ENCODE measurements at regions not wholly inside any gene's neighbourhood (a gene's known extent, or its start where the extent isn't known, plus 50 kb on each side); places are given as distances from the start of the nearest gene placed in this dataset.

GRCh38 chr10:26640391-26640790 lies 57.1 kb upstream of the PDSS1 start:
- Mint-ChIP-seq H3K9me3 (ENCODE audit: unreplicated experiment) (no peaks in the 10 kb centered on the region), H3K4me1 (ENCODE audit: low read depth, unreplicated experiment) (no peaks in the 10 kb centered on the region)
- CTCF ChIA-PET = no interaction called here

DNA sequence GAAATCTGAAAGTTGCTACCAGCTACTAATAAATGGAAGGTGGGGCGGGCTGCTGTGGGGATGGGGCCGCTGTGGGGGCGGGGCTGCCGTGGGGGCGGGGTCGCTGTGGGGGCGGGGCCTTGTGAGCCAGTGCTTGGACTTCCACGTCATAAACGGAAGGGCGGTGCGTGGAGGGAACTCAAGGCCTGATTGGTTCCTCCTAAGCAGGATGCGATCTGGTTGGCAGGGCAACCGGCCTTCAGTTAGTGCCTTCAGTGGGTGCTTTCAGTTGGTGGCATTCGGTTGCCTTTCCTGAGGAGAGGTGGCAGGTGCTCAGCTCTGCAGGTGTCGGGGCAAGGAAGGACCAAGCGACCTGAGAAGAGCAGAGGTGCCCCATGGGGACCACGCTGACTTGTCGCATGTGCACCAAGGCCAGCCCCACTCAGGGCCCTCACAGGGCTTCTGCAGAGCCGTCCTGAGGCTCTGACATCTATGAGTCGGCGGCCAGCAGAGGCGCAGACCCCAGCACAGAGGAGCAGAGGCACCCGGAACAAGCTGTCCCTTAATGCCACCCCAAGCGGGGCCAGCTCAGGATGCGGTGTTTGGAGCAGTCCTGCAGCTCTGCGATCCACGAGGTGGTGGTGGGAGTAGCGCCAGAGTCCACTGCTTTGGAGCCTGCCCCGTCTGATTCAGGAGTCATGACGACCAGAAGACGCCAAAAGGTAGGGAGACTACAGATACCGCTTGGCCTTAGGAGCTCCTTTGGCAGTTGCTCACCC lies 54.4 kb upstream of the PDSS1 start:
- no peaks in the 10 kb centered on the region for H3K4me1 Mint-ChIP-seq (ENCODE audit: low read depth, unreplicated experiment)
- no peaks in the 10 kb centered on the region for H3K36me3 Mint-ChIP-seq (ENCODE audit: insufficient read depth, unreplicated experiment)
- H3K27ac Mint-ChIP-seq (ENCODE audit: unreplicated experiment) = no peak overlapping the region
- no peaks in the 10 kb centered on the region for H3K9me3 Mint-ChIP-seq (ENCODE audit: unreplicated experiment)
- CTCF ChIA-PET = interaction anchor here (0.6 kb wide), 1 partner anchor 556 kb away, joined by 3 read pairs; no protein-coding TSS in a partner anchor
- no peak overlapping the region for H3K4me3 ChIP-seq (ENCODE audit: low read depth, low read length)
- no peaks in the 10 kb centered on the region for H3K9me3 ChIP-seq
- no peaks in the 10 kb centered on the region for H3K36me3 ChIP-seq (ENCODE audit: control insufficient read depth, insufficient read depth, low read length)
- DNase-seq = peak in 1 of 2 experiments; percentile 52
- intact Hi-C loops (cut with micrococcal nuclease; ENCODE audit: unreplicated experiment) = no loop called here
- no TSS peak for BruUV-seq (replicated peaks)
- TF ChIP-seq, protein P1, sequence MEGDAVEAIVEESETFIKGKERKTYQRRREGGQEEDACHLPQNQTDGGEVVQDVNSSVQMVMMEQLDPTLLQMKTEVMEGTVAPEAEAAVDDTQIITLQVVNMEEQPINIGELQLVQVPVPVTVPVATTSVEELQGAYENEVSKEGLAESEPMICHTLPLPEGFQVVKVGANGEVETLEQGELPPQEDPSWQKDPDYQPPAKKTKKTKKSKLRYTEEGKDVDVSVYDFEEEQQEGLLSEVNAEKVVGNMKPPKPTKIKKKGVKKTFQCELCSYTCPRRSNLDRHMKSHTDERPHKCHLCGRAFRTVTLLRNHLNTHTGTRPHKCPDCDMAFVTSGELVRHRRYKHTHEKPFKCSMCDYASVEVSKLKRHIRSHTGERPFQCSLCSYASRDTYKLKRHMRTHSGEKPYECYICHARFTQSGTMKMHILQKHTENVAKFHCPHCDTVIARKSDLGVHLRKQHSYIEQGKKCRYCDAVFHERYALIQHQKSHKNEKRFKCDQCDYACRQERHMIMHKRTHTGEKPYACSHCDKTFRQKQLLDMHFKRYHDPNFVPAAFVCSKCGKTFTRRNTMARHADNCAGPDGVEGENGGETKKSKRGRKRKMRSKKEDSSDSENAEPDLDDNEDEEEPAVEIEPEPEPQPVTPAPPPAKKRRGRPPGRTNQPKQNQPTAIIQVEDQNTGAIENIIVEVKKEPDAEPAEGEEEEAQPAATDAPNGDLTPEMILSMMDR (IDR thresholded peaks at IDR 0.05; ENCODE audit: insufficient read depth in 1 of 2, low read depth in 1 of 2, low read length in 1 of 2, severe bottlenecking in 1 of 2, unreplicated experiment in 1 of 2) = no peak
- H3K4me1 ChIP-seq = no peaks in the 10 kb centered on the region
- H3K4me3 Mint-ChIP-seq (ENCODE audit: unreplicated experiment) = no peak overlapping the region
- no peaks in the 10 kb centered on the region; the same call in 1 of the 2 replicates for H3K27me3 ChIP-seq (replicated peaks; ENCODE audit: control insufficient read depth, insufficient read depth, low read length)
- peaks cover 16% of the 10 kb centered on the region for H3K27me3 Mint-ChIP-seq (ENCODE audit: insufficient read depth, unreplicated experiment)
- POLR2A ChIA-PET = no interaction called here

More at GRCh38 chr10:26640391-26640790, 57.1 kb upstream of the PDSS1 start:
- no peaks in the 10 kb centered on the region for H3K36me3 Mint-ChIP-seq (ENCODE audit: insufficient read depth, unreplicated experiment)
- Histone ChIP-seq H3K4me1 (no peaks in the 10 kb centered on the region), H3K36me3 (ENCODE audit: control insufficient read depth, insufficient read depth, low read length) (no peaks in the 10 kb centered on the region), H3K4me3 (ENCODE audit: low read depth, low read length) (no peak overlapping the region), H3K9me3 (no peaks in the 10 kb centered on the region), H3K27me3 (replicated peaks; ENCODE audit: control insufficient read depth, insufficient read depth, low read length) (no peaks in the 10 kb centered on the region)
- no TSS peak for BruUV-seq (replicated peaks)
- TF ChIP-seq, protein P1 (IDR thresholded peaks at IDR 0.05; ENCODE audit: insufficient read depth in 1 of 2, low read depth in 1 of 2, low read length in 1 of 2, severe bottlenecking in 1 of 2, unreplicated experiment in 1 of 2) = no peak
- H3K4me3 Mint-ChIP-seq (ENCODE audit: unreplicated experiment) = no peak overlapping the region
- no peak for DNase-seq
- POLR2A ChIA-PET = no interaction called here
- intact Hi-C loops (cut with micrococcal nuclease; ENCODE audit: unreplicated experiment) = no loop called here
- peaks cover 15% of the 10 kb centered on the region for H3K27me3 Mint-ChIP-seq (ENCODE audit: insufficient read depth, unreplicated experiment)
- H3K27ac Mint-ChIP-seq (ENCODE audit: unreplicated experiment) = no peak overlapping the region

DNA sequence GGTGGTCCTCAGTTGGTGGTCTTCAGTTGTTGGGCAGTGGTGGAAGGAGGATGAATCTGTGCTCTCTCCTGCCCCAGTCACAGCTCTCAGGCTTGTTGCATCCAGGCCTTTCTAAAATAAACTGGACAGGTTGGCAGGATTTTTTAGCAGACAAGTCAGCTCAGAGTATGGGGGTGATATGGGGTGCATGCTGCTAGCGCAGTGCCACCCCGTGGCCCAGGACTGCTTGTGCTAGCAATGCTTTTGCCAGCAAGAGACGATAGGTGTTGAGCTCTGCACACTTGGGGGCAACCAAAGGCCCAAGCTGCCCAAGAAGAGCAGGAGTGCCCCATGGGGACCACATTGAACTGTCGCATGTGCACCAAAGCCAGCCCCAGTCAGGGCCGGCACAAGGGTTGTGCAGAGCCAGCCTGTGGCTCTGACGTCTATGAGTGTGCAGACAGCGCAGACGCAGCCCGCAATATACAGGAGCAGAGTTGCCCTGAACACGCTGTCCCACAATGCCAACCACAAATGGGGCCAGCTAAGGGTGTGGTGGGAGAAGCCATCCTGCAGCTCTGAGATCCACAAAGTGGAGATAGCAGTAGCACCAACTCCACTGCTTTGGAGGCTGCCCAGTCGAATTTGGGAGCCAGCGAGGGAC lies 49.8 kb upstream of the PDSS1 start:
- Mint-ChIP-seq H3K4me1 (ENCODE audit: low read depth, unreplicated experiment) (no peaks in the 10 kb centered on the region), H3K36me3 (ENCODE audit: insufficient read depth, unreplicated experiment) (no peaks in the 10 kb centered on the region), H3K27me3 (ENCODE audit: insufficient read depth, unreplicated experiment) (peaks cover 25% of the 10 kb centered on the region), H3K4me3 (ENCODE audit: unreplicated experiment) (no peak overlapping the region), H3K27ac (ENCODE audit: unreplicated experiment) (no peak overlapping the region), H3K9me3 (ENCODE audit: unreplicated experiment) (no peaks in the 10 kb centered on the region)
- no peaks in the 10 kb centered on the region for H3K4me1 ChIP-seq
- no peak overlapping the region for H3K4me3 ChIP-seq (ENCODE audit: low read depth, low read length)
- intact Hi-C loops (cut with micrococcal nuclease; ENCODE audit: unreplicated experiment) = no loop called here
- H3K36me3 ChIP-seq (ENCODE audit: control insufficient read depth, insufficient read depth, low read length) = no peaks in the 10 kb centered on the region
- TF ChIP-seq, protein P1 (IDR thresholded peaks at IDR 0.05; ENCODE audit: insufficient read depth in 1 of 2, low read depth in 1 of 2, low read length in 1 of 2, severe bottlenecking in 1 of 2, unreplicated experiment in 1 of 2) = peak in 1 of 2 experiments; percentile 46
- DNase-seq = no peak
- ChIA-PET POLR2A (no interaction called here), CTCF (interaction anchor here (1.1 kb wide), 2 partner anchors 41 to 313 kb away, joined by 3 to 6 read pairs; no protein-coding TSS in a partner anchor)
- no TSS peak for BruUV-seq (replicated peaks)
- H3K9me3 ChIP-seq = no peaks in the 10 kb centered on the region
- no peaks in the 10 kb centered on the region; the same call in 1 of the 2 replicates for H3K27me3 ChIP-seq (replicated peaks; ENCODE audit: control insufficient read depth, insufficient read depth, low read length)

Data from Caco-2 (cell line).